PFSK-1 (cell line): ENCODE measurements at regions not wholly inside any gene's neighbourhood (a gene's known extent, or its start where the extent isn't known, plus 50 kb on each side); places are given as distances from the start of the nearest gene placed in this dataset.

ENCODE experiments used
- FOXP2 ChIP-seq: optimal IDR thresholded peaks from 2 replicates; pipeline ENCODE3; 2011; ENCODE audit warnings: borderline replicate concordance, control low read depth, inconsistent platforms; ENCODE audit not compliant: insufficient read depth; ENCODE audit errors: extremely low read length, extremely low read depth
- POLR2AphosphoS5 ChIP-seq: IDR thresholded peaks from 2 replicates; pipeline ENCODE4 v1.6.1; 2012; ENCODE audit warnings: low read depth, mild to moderate bottlenecking, control low read depth, low read length, moderate library complexity
- REST ChIP-seq, 2 experiments: IDR thresholded peaks; 2 replicates each; pipeline versions ENCODE4 v1.6.1 to v1.8.0; 2011 to 2012; ENCODE audit warnings: low read depth in 2 of 2, low read length in 2 of 2, control low read depth in 1 of 2, inconsistent platforms in 1 of 2, mild to moderate bottlenecking in 1 of 2, moderate library complexity in 1 of 2; ENCODE audit not compliant: insufficient read depth in 1 of 2
- SIN3A ChIP-seq: IDR thresholded peaks from 2 replicates; pipeline ENCODE4 v1.6.1; 2012; ENCODE audit warnings: mild to moderate bottlenecking, low read length, moderate library complexity, borderline replicate concordance; ENCODE audit not compliant: insufficient read depth
- TAF1 ChIP-seq: IDR thresholded peaks from 2 replicates; pipeline ENCODE4 v1.6.1; 2012; ENCODE audit warnings: low read length, control low read depth, borderline replicate concordance; ENCODE audit not compliant: insufficient read depth

DNA sequence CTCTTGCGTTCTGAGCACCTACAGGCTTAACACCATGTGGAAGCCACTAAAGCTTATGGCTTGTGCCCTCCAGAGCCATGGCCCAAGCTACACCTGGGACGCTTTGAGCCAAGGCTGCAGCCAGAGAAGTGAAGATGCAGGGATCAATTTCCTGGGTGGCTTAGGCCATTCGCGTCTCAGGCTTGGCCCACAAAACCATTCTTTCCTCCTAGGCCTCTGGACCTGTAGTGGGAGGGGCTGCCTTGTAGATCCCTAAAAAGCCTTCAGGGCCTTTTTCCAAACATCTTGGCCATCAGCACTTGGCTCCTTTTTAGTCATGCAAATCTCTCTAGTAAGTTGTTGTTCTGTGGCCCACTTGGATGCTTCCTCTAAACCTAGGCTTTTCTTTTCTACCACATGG is 401.7 kb upstream of the RUNX1 start:
- TF ChIP-seq SIN3A (no peak), POLR2AphosphoS5 (no peak), FOXP2 (no peak), TAF1 (no peak), REST (IDR thresholded peaks at IDR 0.05; ENCODE audit: insufficient read depth in 1 of 2, low read depth in 2 of 2, low read length in 2 of 2) (no peak)

GRCh38 chr21:35449846-35450245 is 400.7 kb upstream of the RUNX1 start:
- no peak for TF ChIP-seq POLR2AphosphoS5
- TF ChIP-seq SIN3A: no peak
- no peak for TF ChIP-seq FOXP2
- TF ChIP-seq REST (IDR thresholded peaks at IDR 0.05; ENCODE audit: insufficient read depth in 1 of 2, low read depth in 2 of 2, low read length in 2 of 2): no peak
- no peak for TF ChIP-seq TAF1

DNA sequence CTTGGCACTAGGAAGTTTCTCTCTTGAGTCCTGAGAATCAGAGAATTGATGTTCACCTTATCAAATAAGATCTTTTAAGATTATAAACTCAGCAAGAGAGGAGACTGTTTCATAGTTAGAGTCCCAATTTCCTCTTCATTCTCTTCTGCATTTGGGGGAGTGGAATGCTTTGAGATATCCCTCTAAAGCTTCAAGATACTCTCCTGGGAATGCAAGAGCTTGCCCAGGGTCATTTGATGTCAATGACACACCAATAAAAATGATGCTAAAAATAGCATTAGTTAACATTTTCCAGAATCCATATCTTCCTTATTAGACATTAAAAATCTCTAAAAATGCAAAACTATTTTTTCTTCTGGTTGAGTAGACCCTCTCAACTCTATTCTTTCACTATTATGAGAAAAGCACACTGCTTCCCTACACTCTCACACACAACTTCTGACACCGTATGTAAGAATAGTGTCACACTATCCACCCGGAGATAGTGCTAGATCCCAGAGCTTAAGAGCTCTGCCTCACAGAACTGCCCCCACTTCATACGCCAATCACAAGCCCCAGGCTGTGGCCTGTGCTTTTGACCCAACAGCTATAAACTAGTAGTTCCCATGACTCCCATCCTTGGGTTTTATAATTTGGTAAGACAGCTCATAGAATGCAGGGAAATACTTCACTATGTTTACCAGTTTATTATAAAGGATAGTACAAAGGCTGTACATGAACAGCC is 399.9 kb upstream of the RUNX1 start:
- no peak for TF ChIP-seq REST (IDR thresholded peaks at IDR 0.05; ENCODE audit: insufficient read depth in 1 of 2, low read depth in 2 of 2, low read length in 2 of 2)

GRCh38 chr21:35444391-35444790 is 395.3 kb upstream of the RUNX1 start:
- TF ChIP-seq REST (IDR thresholded peaks at IDR 0.05; ENCODE audit: insufficient read depth in 1 of 2, low read depth in 2 of 2, low read length in 2 of 2) (no peak), SIN3A (no peak), FOXP2 (no peak), POLR2AphosphoS5 (no peak), TAF1 (no peak)

DNA sequence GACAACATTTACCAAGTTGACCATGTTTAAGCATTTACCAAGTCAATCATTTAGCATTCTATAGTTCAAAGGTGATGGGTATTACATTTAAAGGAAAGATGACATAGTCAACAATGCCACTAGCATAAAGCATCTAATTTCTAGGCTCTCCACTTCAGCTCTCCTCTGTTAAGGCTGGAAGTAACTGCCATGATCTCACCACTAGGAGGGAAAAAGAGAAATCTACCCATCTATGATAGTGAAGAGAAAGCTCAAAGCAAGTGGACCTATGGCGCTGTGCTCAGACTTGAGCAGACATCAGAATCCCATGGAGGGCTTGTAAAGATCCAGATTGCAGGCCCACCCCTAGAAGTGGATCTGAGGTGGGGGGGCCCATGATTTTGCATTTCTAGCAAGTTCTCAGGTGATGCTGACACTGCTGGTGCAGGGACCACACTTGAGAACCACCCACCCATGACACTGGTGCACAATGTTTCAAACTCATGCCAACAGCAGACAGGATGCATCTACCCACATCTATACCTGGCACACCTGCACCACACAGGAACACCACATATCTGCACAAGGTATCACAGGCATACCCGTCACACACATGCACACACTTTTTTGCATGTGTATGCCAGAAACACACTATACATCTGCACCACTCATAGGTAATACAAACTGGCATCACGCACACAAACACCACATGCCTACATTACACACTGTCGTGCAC is 392.9 kb upstream of the RUNX1 start:
- no peak for TF ChIP-seq SIN3A
- TF ChIP-seq REST (IDR thresholded peaks at IDR 0.05; ENCODE audit: insufficient read depth in 1 of 2, low read depth in 2 of 2, low read length in 2 of 2): no peak
- no peak for TF ChIP-seq POLR2AphosphoS5
- no peak for TF ChIP-seq FOXP2
- TF ChIP-seq TAF1: no peak
